ENCODE measurements at regions not wholly inside any gene's neighbourhood (a gene's known extent, or its start where the extent isn't known, plus 50 kb on each side); places are given as distances from the start of the nearest gene placed in this dataset.

DNA sequence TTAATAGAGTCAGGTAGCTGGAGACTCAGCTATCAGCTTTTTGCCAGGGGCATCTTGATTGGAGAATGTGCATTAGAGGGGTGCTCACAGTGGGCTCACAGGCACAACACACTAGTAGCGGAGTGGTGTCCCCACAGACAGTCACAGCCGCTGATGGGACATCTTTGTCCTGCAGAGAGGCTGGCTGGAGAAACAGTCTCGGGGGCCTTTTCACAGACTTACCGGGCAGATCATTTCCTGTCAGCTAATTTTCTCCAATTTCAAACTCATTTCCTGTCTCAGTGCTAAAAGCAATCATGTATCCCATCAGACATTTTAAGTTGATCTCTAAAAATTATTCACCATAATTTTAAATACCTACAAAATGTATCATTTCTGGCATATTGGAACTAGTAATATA is 562.6 kb downstream of the DCDC2C start:
- DNase-seq, result no peak

DNA sequence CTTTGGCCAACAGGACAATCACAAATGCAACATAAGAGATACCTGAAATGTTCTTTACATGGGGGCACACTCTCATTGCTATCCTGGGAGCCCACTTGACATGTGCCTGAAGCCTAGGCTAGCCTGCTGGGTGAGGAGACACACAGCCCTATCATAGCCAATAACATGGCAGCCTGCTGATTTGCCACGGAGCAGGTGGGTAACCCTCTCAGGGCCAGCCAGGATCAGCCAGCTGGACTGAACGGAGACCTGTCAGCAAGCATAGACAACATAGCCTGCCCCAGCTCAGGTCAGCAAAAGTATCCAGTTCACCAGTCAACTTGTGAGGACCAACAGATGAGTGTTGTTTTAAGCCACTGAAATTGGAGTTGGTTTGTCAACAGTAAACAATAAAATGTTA is 566.5 kb downstream of the DCDC2C start:
- no peak for DNase-seq

- no peak for DNase-seq
Observed at GRCh38 chr2:4272261-4272858, 569.0 kb downstream of the DCDC2C start.

GRCh38 chr2:4278392-4278791 is 575.0 kb downstream of the DCDC2C start:
- DNase-seq, result no peak

DNA sequence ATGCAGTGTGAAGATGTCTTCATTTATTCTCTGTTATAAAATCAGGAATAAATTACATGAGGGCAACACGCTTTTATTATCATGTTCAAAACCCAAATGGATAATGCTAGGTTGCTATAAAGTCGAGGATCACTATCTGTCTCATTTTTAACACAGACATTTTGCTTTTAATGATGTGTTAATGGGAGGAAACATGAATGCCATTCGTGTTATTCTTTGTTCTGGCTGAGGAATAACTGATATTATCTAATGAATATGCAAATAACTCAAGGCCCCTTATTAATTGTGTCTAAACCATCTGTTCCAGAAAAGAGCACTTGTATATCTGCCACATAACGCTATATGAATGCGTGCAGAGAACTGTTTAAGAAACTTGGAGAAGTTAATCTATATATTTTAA is 576.1 kb downstream of the DCDC2C start:
- DNase-seq, result no peak

DNA sequence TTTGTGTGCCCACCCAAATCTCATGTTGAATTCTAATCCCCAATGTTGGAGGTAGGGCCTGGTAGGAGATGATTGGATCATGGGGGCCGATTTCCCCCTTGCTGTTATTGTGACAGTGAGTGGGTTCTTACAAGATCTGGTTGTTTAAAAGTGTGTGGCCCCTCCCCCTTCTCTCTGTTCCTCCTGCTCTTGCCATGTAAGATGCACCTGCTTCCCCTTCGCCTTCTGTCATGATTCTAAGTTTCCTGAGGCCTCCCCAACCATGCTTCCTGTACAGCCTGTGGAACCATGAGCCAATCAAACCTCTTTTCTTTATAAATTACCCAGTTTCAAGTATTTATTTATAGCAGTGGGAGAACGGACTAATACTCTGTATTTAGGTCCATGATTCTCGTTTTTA is 588.1 kb downstream of the DCDC2C start:
- DNase-seq, result no peak

DNA sequence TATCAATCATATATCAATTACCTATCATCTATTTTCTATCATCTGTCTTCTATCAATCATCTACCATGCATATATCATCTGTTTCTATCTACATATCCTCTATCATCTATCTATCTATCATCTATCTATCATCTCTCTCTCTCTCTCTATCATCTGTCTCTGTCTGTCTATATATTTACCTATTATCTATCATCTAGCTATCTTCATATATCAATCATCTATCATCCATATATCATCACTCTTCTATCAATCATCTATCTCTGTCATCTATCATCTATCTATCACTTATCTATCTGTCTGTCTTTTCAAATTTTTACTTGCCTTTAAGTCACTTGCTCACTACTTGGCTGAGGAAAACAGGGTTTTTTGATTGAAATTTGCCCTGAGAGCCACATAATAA is 592.3 kb downstream of the DCDC2C start:
- DNase-seq, result no peak

- DNase-seq, result no peak
Observed at GRCh38 chr2:4300616-4301015, 597.2 kb downstream of the DCDC2C start.

GRCh38 chr2:4324531-4324930 is 621.2 kb downstream of the DCDC2C start:
- no peak for DNase-seq

- DNase-seq, result no peak
Observed at GRCh38 chr2:4336864-4337263, 633.5 kb downstream of the DCDC2C start.

DNA sequence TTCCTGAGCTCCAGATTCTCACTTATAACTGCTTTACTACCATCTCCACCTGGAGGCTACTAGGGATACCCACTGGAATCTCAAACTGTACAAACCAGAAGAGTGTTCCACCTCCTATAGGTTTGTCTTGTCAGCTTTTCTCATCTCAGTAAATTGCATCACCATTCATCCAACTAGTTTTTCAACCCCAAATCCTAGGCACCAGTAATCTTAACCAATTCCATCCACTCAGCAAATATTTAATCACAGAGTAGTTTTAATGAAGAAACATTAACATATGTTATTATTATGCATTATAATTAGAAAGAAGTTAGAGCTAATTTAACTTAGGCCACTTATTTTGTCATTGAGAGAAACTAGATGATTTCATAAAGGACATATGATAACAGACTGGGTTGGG is 635.0 kb downstream of the DCDC2C start:
- DNase-seq, result no peak

GRCh38 chr2:4340536-4340935 is 637.2 kb downstream of the DCDC2C start:
- DNase-seq, result no peak

DNA sequence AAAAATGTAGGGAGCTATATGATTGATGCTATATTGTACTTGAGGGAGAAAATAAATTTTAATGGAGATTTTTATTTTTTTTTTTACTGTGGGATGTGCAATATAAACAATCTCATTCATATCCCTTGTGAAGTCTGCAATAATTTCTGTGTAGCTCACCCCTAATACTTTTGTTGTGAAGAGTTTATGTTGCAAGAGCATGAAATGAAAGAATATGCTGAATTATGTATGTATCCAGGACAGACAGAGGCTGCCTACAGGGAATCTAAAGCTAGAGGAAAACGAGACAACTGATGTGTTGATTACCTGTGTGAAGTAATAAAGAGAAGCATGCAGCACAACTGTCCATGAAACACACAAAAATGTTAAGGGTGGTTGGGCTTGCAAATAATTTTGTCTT is 643.3 kb downstream of the DCDC2C start:
- DNase-seq, result no peak

DNA sequence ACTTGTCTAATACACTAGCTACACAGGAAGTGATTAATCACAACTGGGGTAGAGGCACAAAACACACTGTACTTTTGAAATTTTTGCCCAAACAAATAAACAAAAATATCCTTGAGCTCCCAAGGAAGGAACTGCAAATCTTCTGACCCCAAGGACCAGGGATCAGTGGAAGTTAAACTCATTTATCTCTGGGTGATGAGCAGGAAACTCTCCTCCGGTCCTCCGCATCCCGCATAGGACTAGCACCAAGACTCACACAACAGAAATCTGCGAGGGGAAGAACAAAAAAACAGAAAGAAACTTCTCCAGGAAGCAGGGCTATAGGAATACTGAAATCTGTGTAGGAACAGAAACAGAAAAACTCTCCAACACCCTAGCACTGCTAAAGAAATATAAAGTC is 650.3 kb downstream of the DCDC2C start:
- no peak for DNase-seq

DNA sequence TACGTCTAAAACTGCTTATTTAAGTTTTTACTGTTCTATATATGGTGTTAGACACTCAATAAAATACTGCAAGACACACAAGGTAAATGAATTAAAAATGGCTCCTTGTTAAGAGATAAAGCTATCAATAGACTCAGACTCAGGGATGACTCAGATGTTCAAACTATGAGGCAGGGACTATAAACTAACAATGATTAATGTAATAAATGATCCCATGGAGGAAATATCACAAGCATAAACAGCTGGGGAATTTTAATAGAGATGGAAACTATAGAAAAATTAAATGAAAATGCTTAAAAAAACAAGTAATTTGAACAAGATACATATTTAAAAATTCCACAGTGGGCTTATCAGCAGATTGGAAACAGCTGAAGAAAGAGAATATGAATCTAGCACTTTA is 650.8 kb downstream of the DCDC2C start:
- no peak for DNase-seq

GRCh38 chr2:4354678-4355077 is 651.3 kb downstream of the DCDC2C start:
- no peak for DNase-seq

GRCh38 chr2:4356109-4356508 is 652.7 kb downstream of the DCDC2C start:
- no peak for DNase-seq

GRCh38 chr2:4356541-4356940 is 653.2 kb downstream of the DCDC2C start:
- DNase-seq, result no peak

DNA sequence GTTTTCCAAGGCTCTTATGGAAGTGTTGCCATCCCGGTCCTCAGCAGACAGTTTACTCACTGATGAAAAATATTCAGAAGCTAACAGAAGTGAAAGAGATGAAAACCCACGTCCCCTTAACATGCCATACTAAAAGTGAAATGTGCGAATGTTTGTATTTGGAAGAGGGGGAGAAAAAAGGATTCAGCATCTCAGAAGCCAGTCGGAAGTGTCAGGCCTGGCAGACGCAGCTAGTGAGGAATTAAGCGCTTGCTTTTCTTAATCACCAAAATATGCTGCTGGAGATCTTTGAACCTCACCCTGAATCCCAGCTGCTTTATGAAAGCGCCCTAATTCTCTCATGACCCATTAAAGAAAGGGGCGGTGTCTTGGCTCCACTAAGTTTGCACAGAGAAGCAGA is 653.7 kb downstream of the DCDC2C start:
- no peak for DNase-seq

DNA sequence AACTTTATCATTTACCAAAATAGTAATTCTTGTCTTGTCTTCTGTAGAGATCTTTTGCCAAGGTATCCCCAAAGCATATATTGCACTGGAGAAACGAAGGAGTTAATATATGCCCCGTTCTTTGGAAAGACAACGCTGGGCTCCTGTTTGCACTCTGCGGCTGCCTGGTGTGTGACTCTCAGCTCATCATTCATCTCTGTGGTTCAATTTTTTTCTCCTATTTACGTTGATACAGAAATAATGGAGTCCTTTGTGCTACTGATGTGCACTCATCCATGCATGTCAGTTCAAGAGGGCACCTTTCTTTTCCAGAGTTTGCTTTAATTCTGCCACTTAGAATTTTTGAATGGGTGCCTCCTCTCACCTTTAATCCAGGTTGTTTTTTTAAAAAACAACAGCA is 655.5 kb downstream of the DCDC2C start:
- DNase-seq, result no peak

GRCh38 chr2:4368907-4369306 is 665.5 kb downstream of the DCDC2C start:
- DNase-seq, result no peak

DNA sequence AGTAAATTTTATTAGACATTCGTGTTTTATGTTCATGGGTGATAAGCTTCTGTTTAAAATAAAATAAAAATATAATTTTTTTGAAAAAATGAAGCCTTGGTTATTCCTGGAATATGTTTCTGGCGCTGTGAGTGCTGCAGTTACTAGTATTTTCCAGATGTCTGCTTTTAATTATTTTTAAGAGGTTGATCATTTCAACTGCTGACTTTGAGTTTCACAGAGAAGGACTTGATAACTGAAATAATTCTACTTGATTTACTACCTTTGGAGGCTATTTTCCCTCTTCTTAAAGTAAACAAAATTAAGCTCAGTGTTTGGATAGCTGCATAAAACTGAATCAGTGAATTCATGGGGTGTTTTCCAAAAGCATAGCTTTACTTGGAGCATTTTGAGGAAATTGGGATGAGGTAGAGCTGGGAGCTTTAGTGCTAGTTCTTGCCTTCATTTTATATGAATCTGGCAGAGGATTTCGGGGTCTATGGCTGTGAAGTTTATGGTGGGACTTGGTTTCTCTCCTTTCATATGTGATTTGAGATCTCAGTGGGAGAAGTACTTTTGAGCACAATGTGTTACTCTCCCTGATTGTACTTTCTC is 666.5 kb downstream of the DCDC2C start:
- DNase-seq, result no peak

- no peak for DNase-seq
Observed at GRCh38 chr2:4370422-4371090, 667.2 kb downstream of the DCDC2C start.

- DNase-seq, result no peak
Observed at GRCh38 chr2:4381049-4381448, 677.7 kb downstream of the DCDC2C start.

- DNase-seq, result no peak
Observed at GRCh38 chr2:4381773-4382172, 678.4 kb downstream of the DCDC2C start.

Data from activated effector memory CD4-positive, alpha-beta T cell treated with anti-CD3 and anti-CD28 coated beads, Interleukin-2, amount 50 U/mL, for 16 hours (primary cell).